ENCODE measurements at regions not wholly inside any gene's neighbourhood (a gene's known extent, or its start where the extent isn't known, plus 50 kb on each side); places are given as distances from the start of the nearest gene placed in this dataset.

DNA sequence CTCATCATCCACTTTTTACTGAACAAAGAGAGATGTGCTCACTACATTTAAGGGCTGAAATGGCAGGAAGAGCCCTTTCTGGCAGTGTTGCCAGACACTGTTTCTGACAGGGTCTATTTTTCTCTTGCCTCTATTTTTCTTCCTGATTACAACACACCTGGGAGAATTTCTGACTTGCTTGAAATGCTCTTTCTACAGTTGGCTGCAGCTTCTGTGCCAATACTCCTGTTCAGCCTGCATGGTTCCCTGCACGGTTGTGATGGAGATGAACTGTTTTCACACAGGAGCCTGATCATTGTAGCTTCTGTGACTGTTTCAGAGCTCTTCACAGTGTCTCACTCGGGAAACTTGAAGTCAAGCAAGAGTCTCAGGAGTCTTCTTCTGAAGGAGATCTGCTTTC lies 83.0 kb upstream of the DLG1 start:
- Mint-ChIP-seq H3K27me3 (peaks cover 0 to 6% of the 10 kb centered on the region in 2 donors), H3K36me3 (no peaks in the 10 kb centered on the region), H3K4me3 (no peak overlapping the region), H3K9me3 (no peaks in the 10 kb centered on the region), H3K4me1 (no peaks in the 10 kb centered on the region), H3K27ac (no peak overlapping the region)
- DNase-seq (no peak), ATAC-seq (replicated peaks in 1 of 4) (no peak)
- peaks cover 4% of the 10 kb centered on the region for H3K9me3 ChIP-seq
- ChIA-PET POLR2A (interaction anchor here in 1 of 2 donors (0.7 kb wide), 1 partner anchor 1802 kb away, joined by 7 read pairs; no protein-coding TSS in a partner anchor), CTCF (interaction anchor here in 1 of 2 donors (0.7 kb wide), 1 partner anchor 10 kb away, joined by 9 read pairs; no protein-coding TSS in a partner anchor)
- H3K4me1 ChIP-seq (ENCODE audit: control insufficient read depth in 1 of 2, extremely low read depth in 1 of 2, insufficient read depth in 2 of 2, low read length in 2 of 2), result no peaks in the 10 kb centered on the region
- H3K27me3 ChIP-seq (replicated peaks in 1 of 2; ENCODE audit: control insufficient read depth in 2 of 2, extremely low read depth in 1 of 2, insufficient read depth in 2 of 2, low read length in 1 of 2), result peaks cover 0 to 6% of the 10 kb centered on the region in 2 experiments
- 50% methylated on average over 1 of the region's 2 CpGs for WGBS (ENCODE audit: insufficient coverage)
- no peak overlapping the region for H3K4me3 ChIP-seq (ENCODE audit: control insufficient read depth in 1 of 2, extremely low read depth in 1 of 2, low read length in 1 of 2)
- H3K27ac ChIP-seq (ENCODE audit: low read length), result no peak overlapping the region
- H3K36me3 ChIP-seq (ENCODE audit: control insufficient read depth in 2 of 2, extremely low read depth in 1 of 2, insufficient read depth in 1 of 2, low read length in 1 of 2), result no peaks in the 10 kb centered on the region

DNA sequence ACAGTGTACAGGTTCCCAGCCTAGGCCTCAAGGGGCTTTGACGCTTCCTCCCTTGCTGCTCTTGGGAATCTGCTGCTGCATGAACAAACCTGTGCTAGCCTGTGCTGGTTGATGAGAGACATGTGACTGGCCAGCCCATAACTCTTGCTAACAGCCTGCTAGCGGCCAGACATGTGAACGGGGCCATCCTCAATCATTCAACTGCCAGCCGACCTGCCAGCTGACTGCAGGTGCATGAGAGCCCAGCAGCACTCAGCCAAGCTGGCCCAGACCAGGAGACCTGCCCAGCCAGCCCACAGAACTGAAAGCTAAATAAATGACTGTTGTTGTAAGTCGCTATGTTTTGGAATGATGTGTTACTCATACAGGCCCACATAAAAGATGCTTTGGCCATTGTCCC lies 82.4 kb upstream of the DLG1 start:
- H3K4me1 Mint-ChIP-seq, result no peaks in the 10 kb centered on the region
- POLR2A ChIA-PET, result no interaction called here
- no peak for DNase-seq

DNA sequence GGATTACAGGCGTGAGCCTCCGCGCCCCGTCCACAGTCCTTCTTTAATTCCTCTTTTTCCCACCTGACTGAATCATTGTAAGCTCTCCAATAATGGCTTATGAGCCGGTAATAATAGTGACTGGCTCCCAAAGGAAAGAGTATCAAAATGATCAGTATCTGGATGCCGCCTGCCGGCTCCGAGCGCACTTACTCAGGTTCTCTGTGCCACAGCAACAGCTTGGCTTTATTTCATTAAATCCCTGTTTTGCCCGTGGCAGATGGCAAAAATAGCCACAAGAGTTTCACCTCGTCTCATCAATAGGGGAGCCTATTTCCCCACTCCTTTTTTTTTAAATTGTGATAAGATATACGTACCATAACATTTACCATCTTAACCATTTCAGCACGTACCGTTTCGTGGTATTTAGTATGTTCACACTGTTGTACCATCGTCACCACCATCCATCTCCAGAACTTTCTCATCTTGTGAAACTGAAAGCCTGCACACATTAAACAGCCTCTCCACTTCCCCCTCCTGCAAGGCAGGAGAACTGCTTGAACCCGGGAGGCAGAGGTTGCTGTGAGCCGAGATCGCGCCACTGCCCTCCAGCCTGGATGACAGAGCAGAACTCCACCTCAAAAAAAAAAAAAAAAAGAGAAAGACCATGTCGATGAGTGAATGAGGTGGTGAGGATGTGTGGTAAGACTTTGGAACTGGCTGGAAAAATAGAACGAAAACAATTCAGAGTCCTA lies 80.7 kb upstream of the DLG1 start:
- peaks cover 0 to 11% of the 10 kb centered on the region in 2 experiments for H3K27me3 ChIP-seq (replicated peaks in 1 of 2; ENCODE audit: control insufficient read depth in 2 of 2, extremely low read depth in 1 of 2, insufficient read depth in 2 of 2, low read length in 1 of 2)
- ChIA-PET POLR2A (no interaction called here), CTCF (interaction anchor here in 1 of 2 donors (0.7 kb wide), 1 partner anchor 601 kb away, joined by 8 read pairs; no protein-coding TSS in a partner anchor)
- WGBS (ENCODE audit: insufficient coverage), result 67% methylated on average over 5 of the region's 22 CpGs
- Mint-ChIP-seq H3K36me3 (no peaks in the 10 kb centered on the region), H3K4me3 (no peak overlapping the region), H3K9me3 (no peaks in the 10 kb centered on the region), H3K4me1 (no peaks in the 10 kb centered on the region), H3K27ac (no peak overlapping the region), H3K27me3 (peaks cover 0 to 3% of the 10 kb centered on the region in 2 donors)
- H3K9me3 ChIP-seq, result no peaks in the 10 kb centered on the region
- H3K4me3 ChIP-seq (ENCODE audit: control insufficient read depth in 1 of 2, extremely low read depth in 1 of 2, low read length in 1 of 2), result no peak overlapping the region
- DNase-seq (no peak), ATAC-seq (replicated peaks in 1 of 4) (no peak)
- H3K4me1 ChIP-seq (ENCODE audit: control insufficient read depth in 1 of 2, extremely low read depth in 1 of 2, insufficient read depth in 2 of 2, low read length in 2 of 2), result no peaks in the 10 kb centered on the region
- no peaks in the 10 kb centered on the region for H3K36me3 ChIP-seq (ENCODE audit: control insufficient read depth in 2 of 2, extremely low read depth in 1 of 2, insufficient read depth in 1 of 2, low read length in 1 of 2)
- no peak overlapping the region for H3K27ac ChIP-seq (ENCODE audit: low read length)

More for the DNA sequence above, 82.4 kb upstream of the DLG1 start:
- H3K36me3 ChIP-seq (ENCODE audit: control insufficient read depth in 2 of 2, extremely low read depth in 1 of 2, insufficient read depth in 1 of 2, low read length in 1 of 2), result no peaks in the 10 kb centered on the region
- H3K27ac ChIP-seq (ENCODE audit: low read length), result no peak overlapping the region
- no peak for ATAC-seq (replicated peaks in 1 of 4)
- WGBS (ENCODE audit: insufficient coverage), result 86% methylated on average over 4 of the region's 5 CpGs
- CTCF ChIA-PET, result no interaction called here
- Mint-ChIP-seq H3K36me3 (no peaks in the 10 kb centered on the region), H3K27ac (no peak overlapping the region), H3K9me3 (no peaks in the 10 kb centered on the region), H3K27me3 (peaks cover 0 to 6% of the 10 kb centered on the region in 2 donors), H3K4me3 (no peak overlapping the region)
- peaks cover 4% of the 10 kb centered on the region for H3K9me3 ChIP-seq
- H3K4me1 ChIP-seq (ENCODE audit: control insufficient read depth in 1 of 2, extremely low read depth in 1 of 2, insufficient read depth in 2 of 2, low read length in 2 of 2), result no peaks in the 10 kb centered on the region
- H3K27me3 ChIP-seq (replicated peaks in 1 of 2; ENCODE audit: control insufficient read depth in 2 of 2, extremely low read depth in 1 of 2, insufficient read depth in 2 of 2, low read length in 1 of 2), result peaks cover 0 to 6% of the 10 kb centered on the region in 2 experiments
- no peak overlapping the region for H3K4me3 ChIP-seq (ENCODE audit: control insufficient read depth in 1 of 2, extremely low read depth in 1 of 2, low read length in 1 of 2)

DNA sequence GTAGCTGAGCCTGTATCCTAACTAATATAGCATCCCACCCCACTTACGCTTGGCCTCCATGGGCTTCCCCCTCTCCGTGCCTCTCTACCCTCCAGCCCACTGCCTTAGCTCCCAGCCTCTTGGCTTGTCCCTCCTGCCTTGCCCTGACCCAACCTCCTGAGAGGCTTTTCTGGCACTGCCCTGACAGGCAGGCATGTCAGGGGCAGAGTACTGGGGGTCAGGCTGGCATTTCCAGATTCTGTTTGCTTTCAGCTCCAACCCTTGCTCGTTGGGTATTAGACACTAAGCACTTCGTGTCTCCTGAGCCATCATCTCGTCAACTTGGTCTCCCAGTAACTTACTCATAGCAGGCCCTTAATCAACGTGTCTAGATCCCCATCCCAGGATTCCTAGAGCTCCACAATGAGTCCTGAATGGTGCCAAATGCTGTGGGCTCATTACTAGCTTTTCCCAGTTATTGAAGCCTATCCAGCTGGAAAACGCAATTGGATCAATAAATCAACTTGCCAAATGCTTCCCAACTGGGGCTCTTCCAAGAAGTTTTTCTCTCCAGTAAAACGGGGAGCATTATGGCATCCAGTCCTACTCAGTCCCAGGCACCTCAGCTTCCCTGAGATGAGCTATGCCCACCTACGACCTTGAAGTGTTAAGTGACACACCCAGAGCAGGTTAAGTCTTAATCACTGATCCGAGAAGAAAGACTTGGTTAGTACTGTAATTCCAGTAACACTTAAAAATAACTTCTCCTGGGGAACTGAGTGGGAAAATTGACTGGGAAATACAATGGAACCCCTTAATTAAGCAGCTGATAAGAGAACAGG lies 78.5 kb upstream of the DLG1 start:
- Mint-ChIP-seq H3K36me3 (no peaks in the 10 kb centered on the region), H3K9me3 (no peaks in the 10 kb centered on the region), H3K27me3 (peaks cover 0 to 3% of the 10 kb centered on the region in 2 donors), H3K4me1 (no peaks in the 10 kb centered on the region), H3K4me3 (no peak overlapping the region), H3K27ac (no peak overlapping the region)
- DNase-seq (no peak), ATAC-seq (replicated peaks in 1 of 4) (no peak)
- no peak overlapping the region for H3K27ac ChIP-seq (ENCODE audit: low read length)
- H3K27me3 ChIP-seq (replicated peaks in 1 of 2; ENCODE audit: control insufficient read depth in 2 of 2, extremely low read depth in 1 of 2, insufficient read depth in 2 of 2, low read length in 1 of 2), result peaks cover 0 to 23% of the 10 kb centered on the region in 2 experiments
- no peaks in the 10 kb centered on the region for H3K9me3 ChIP-seq
- WGBS (ENCODE audit: insufficient coverage), result 71% methylated on average over 8 of the region's 10 CpGs
- H3K36me3 ChIP-seq (ENCODE audit: control insufficient read depth in 2 of 2, extremely low read depth in 1 of 2, insufficient read depth in 1 of 2, low read length in 1 of 2), result no peaks in the 10 kb centered on the region
- no peaks in the 10 kb centered on the region for H3K4me1 ChIP-seq (ENCODE audit: control insufficient read depth in 1 of 2, extremely low read depth in 1 of 2, insufficient read depth in 2 of 2, low read length in 2 of 2)
- no peak overlapping the region for H3K4me3 ChIP-seq (ENCODE audit: control insufficient read depth in 1 of 2, extremely low read depth in 1 of 2, low read length in 1 of 2)
- ChIA-PET POLR2A (no interaction called here), CTCF (no interaction called here)

DNA sequence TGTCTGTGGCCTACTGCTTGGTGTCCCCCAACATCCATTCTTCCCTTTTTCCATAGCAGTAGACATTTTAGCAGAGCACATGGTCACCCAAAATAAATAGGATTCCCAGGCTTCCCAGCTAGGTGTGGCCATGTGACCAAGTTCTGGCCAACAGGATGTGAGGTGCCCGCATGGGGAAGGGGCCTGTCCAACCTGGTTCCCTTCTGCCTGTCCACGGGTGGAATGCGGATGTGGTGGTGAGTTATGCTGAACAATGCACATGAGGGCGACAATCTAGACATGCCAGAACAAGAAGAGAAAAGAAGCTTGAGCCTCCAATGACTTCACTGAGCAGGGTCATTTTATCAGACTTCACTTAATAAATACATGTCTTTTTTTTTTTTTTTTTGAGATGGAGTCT lies 77.6 kb upstream of the DLG1 start:
- ChIA-PET POLR2A (no interaction called here), CTCF (interaction anchor here in 1 of 2 donors (0.6 kb wide), 1 partner anchor 88 kb away, joined by 4 read pairs; no protein-coding TSS in a partner anchor)
- Mint-ChIP-seq H3K9me3 (no peaks in the 10 kb centered on the region), H3K27me3 (peaks cover 0 to 3% of the 10 kb centered on the region in 2 donors), H3K36me3 (no peaks in the 10 kb centered on the region), H3K4me1 (no peaks in the 10 kb centered on the region), H3K27ac (no peak overlapping the region), H3K4me3 (no peak overlapping the region)
- 93% methylated on average over 3 of the region's 4 CpGs for WGBS (ENCODE audit: insufficient coverage)
- Histone ChIP-seq H3K27me3 (replicated peaks in 1 of 2; ENCODE audit: control insufficient read depth in 2 of 2, extremely low read depth in 1 of 2, insufficient read depth in 2 of 2, low read length in 1 of 2) (peaks cover 0 to 23% of the 10 kb centered on the region in 2 experiments), H3K27ac (ENCODE audit: low read length) (no peak overlapping the region), H3K4me1 (ENCODE audit: control insufficient read depth in 1 of 2, extremely low read depth in 1 of 2, insufficient read depth in 2 of 2, low read length in 2 of 2) (no peaks in the 10 kb centered on the region), H3K4me3 (ENCODE audit: control insufficient read depth in 1 of 2, extremely low read depth in 1 of 2, low read length in 1 of 2) (no peak overlapping the region), H3K9me3 (no peaks in the 10 kb centered on the region), H3K36me3 (ENCODE audit: control insufficient read depth in 2 of 2, extremely low read depth in 1 of 2, insufficient read depth in 1 of 2, low read length in 1 of 2) (no peaks in the 10 kb centered on the region)
- no peak for DNase-seq
- no peak for ATAC-seq (replicated peaks in 1 of 4)

DNA sequence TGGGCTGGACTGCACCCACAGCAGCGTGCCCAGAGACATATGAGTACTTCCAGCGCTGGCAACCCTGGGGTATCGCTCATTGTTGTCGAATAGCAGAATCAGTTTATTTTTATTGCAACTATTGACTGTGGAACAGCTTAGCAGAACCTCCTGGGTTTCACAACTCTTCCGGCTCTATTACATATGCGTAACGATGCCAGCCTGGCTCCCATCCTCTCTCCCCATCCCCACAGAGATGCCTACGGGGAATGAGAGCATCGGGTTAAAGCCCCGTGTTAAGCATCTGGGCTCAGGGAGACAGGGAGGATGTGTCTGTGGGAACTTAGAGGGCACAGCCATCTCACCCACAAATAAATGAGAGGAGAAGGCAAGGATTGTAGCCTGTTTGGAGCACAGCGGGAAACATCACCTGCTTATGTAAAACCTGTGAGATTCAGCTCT lies 76.6 kb upstream of the DLG1 start:
- POLR2A ChIA-PET, result no interaction called here
- 87% methylated on average over 2 of the region's 11 CpGs for WGBS (ENCODE audit: insufficient coverage)

More for the DNA sequence above, 76.6 kb upstream of the DLG1 start:
- no peak overlapping the region for H3K4me3 Mint-ChIP-seq
- CTCF ChIA-PET, result no interaction called here
- no peaks in the 10 kb centered on the region for H3K9me3 Mint-ChIP-seq
- H3K4me1 Mint-ChIP-seq, result no peaks in the 10 kb centered on the region
- Histone ChIP-seq H3K36me3 (ENCODE audit: control insufficient read depth in 2 of 2, extremely low read depth in 1 of 2, insufficient read depth in 1 of 2, low read length in 1 of 2) (no peaks in the 10 kb centered on the region), H3K4me3 (ENCODE audit: control insufficient read depth in 1 of 2, extremely low read depth in 1 of 2, low read length in 1 of 2) (no peak overlapping the region), H3K4me1 (ENCODE audit: control insufficient read depth in 1 of 2, extremely low read depth in 1 of 2, insufficient read depth in 2 of 2, low read length in 2 of 2) (no peaks in the 10 kb centered on the region), H3K27me3 (replicated peaks in 1 of 2; ENCODE audit: control insufficient read depth in 2 of 2, extremely low read depth in 1 of 2, insufficient read depth in 2 of 2, low read length in 1 of 2) (peaks cover 0 to 25% of the 10 kb centered on the region in 2 experiments), H3K27ac (ENCODE audit: low read length) (no peak overlapping the region), H3K9me3 (no peaks in the 10 kb centered on the region)
- peaks cover 0 to 5% of the 10 kb centered on the region in 2 donors for H3K27me3 Mint-ChIP-seq
- DNase-seq, result no peak
- no peak overlapping the region for H3K27ac Mint-ChIP-seq
- no peaks in the 10 kb centered on the region for H3K36me3 Mint-ChIP-seq
- ATAC-seq (replicated peaks in 1 of 4), result no peak
